ENCODE measurements at regions not wholly inside any gene's neighbourhood (a gene's known extent, or its start where the extent isn't known, plus 50 kb on each side); places are given as distances from the start of the nearest gene placed in this dataset.

DNA sequence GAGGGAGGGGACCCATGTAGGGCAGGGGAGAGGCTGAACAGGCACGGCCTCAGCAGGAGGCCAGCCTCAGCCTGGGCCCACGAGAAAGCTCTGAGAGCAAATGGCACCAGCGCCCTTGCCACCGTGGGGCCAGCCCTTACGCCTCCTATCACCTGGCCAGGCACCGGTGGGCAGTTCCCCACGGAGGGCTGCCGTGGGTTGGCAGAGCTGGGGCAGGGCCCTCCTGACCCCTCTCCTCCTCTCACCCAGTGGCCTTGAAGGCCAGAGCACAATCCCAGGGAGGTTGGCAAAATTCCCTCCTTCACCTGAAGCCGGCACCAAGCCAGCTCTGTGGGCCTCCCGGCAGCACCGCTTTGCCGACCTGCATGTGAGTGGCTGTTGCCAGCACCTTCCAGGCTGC lies 53.1 kb upstream of the ENPP7 start:
- H3K4me1 ChIP-seq (ENCODE audit: insufficient read depth, low read length): no peaks in the 10 kb centered on the region
- H3K9me3 ChIP-seq (ENCODE audit: control insufficient read depth, low read depth, low read length): no peaks in the 10 kb centered on the region
- H3K27me3 Mint-ChIP-seq (ENCODE audit: low read depth): peaks cover 35% of the 10 kb centered on the region
- H4K91ac ChIP-seq (ENCODE audit: insufficient read length, low read depth, low read length): no peak overlapping the region
- H3K4me3 Mint-ChIP-seq: no peak overlapping the region
- H3K79me2 ChIP-seq (ENCODE audit: insufficient read depth, low read length): no peaks in the 10 kb centered on the region
- WGBS (ENCODE audit: extremely low coverage, insufficient read length, low lambda C conversion rate): no CpG with 5 or more reads among the region's 12 CpGs
- no peak overlapping the region for H3T11ph ChIP-seq (ENCODE audit: low read length)
- H3K23ac ChIP-seq (ENCODE audit: insufficient read length, low read depth, low read length): no peak overlapping the region
- H3K9ac ChIP-seq (ENCODE audit: extremely low read depth, insufficient read length, low read length): no peak overlapping the region
- H3K9me3 Mint-ChIP-seq: peaks cover 10 to 11% of the 10 kb centered on the region in 2 experiments
- TF ChIP-seq, protein P1, sequence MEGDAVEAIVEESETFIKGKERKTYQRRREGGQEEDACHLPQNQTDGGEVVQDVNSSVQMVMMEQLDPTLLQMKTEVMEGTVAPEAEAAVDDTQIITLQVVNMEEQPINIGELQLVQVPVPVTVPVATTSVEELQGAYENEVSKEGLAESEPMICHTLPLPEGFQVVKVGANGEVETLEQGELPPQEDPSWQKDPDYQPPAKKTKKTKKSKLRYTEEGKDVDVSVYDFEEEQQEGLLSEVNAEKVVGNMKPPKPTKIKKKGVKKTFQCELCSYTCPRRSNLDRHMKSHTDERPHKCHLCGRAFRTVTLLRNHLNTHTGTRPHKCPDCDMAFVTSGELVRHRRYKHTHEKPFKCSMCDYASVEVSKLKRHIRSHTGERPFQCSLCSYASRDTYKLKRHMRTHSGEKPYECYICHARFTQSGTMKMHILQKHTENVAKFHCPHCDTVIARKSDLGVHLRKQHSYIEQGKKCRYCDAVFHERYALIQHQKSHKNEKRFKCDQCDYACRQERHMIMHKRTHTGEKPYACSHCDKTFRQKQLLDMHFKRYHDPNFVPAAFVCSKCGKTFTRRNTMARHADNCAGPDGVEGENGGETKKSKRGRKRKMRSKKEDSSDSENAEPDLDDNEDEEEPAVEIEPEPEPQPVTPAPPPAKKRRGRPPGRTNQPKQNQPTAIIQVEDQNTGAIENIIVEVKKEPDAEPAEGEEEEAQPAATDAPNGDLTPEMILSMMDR (conservative IDR thresholded peaks at IDR 0.05): no peak
- peaks cover 6 to 14% of the 10 kb centered on the region in 2 experiments for H3K4me1 Mint-ChIP-seq
- no peak overlapping the region for H2BK15ac ChIP-seq (ENCODE audit: low read depth, low read length)
- no peaks in the 10 kb centered on the region for H3K79me1 ChIP-seq (ENCODE audit: insufficient read depth, low read depth, low read length, poor library complexity, severe bottlenecking)
- H3K36me3 Mint-ChIP-seq (ENCODE audit: insufficient read depth in 1 of 3, low read depth in 3 of 3): peaks cover 3 to 7% (median 7%) of the 10 kb centered on the region in 3 experiments
- H2AFZ ChIP-seq (ENCODE audit: low read length): no peak overlapping the region
- no peak overlapping the region for H2BK120ac ChIP-seq (ENCODE audit: low read depth, low read length, poor library complexity, severe bottlenecking)
- no peak overlapping the region for H3K14ac ChIP-seq (ENCODE audit: insufficient read depth, low read length)
- H4K5ac ChIP-seq (ENCODE audit: insufficient read length, low read depth, low read length): no peak overlapping the region
- no peak overlapping the region for H3K56ac ChIP-seq (ENCODE audit: insufficient read length, low read depth, low read length)
- H3K18ac ChIP-seq (ENCODE audit: insufficient read length, low read depth, low read length): no peak overlapping the region
- no peak for DNase-seq
- no peaks in the 10 kb centered on the region for H3K27me3 ChIP-seq (ENCODE audit: insufficient read depth, low read length)
- H2BK12ac ChIP-seq (ENCODE audit: insufficient read length, low read depth, low read length): no peak overlapping the region
- no peak overlapping the region for H2AK5ac ChIP-seq (ENCODE audit: insufficient read length, low read length)
- no peak overlapping the region; a peak in 2 of 7 replicates for H3K27ac Mint-ChIP-seq
- no peak overlapping the region for H2BK5ac ChIP-seq (ENCODE audit: insufficient read length, low read length)
- H3K4ac ChIP-seq (ENCODE audit: low read depth, low read length): no peak overlapping the region
- no peak overlapping the region for H2BK20ac ChIP-seq (ENCODE audit: low read depth, low read length, poor library complexity, severe bottlenecking)
- no peaks in the 10 kb centered on the region for H4K20me1 ChIP-seq (ENCODE audit: control insufficient read depth, insufficient read depth, insufficient read length)
- H3K27ac ChIP-seq (ENCODE audit: insufficient read length, low read depth, low read length): no peak overlapping the region
- no peak overlapping the region for H3K4me2 ChIP-seq (ENCODE audit: insufficient read depth, insufficient read length, low read length)
- no peak overlapping the region for H4K8ac ChIP-seq (replicated peaks; ENCODE audit: insufficient read length, low read depth, low read length)
- H3K23me2 ChIP-seq (ENCODE audit: insufficient read length, low read depth, low read length, poor library complexity, severe bottlenecking): no peaks in the 10 kb centered on the region
